Mesenchymal stem cell (in vitro differentiated cells and primary cell): ENCODE measurements at regions not wholly inside any gene's neighbourhood (a gene's known extent, or its start where the extent isn't known, plus 50 kb on each side); places are given as distances from the start of the nearest gene placed in this dataset.

ENCODE experiments used
- DNase-seq: peaks from one replicate; pipeline ENCODE4 v3.0.0-alpha.2; 2013
- H2AFZ ChIP-seq: one replicate; pipeline ENCODE4 v1.6.1; 2013; ENCODE audit warnings: low read depth, mild to moderate bottlenecking, control low read depth, inconsistent platforms, low read length, moderate library complexity
- H2AK5ac ChIP-seq: 2 replicates; pipeline ENCODE4 v1.6.1; 2013; ENCODE audit warnings: low read length, moderate library complexity, mild to moderate bottlenecking, inconsistent platforms; ENCODE audit not compliant: severe bottlenecking
- H2BK120ac ChIP-seq: one replicate; pipeline ENCODE4 v1.6.1; 2013; ENCODE audit warnings: low read depth, mild to moderate bottlenecking, inconsistent platforms, low read length, moderate library complexity
- H2BK12ac ChIP-seq, 2 experiments: one replicate each; pipeline ENCODE4 v1.6.1; 2013; ENCODE audit warnings: inconsistent platforms in 2 of 2, low read length in 2 of 2, mild to moderate bottlenecking in 2 of 2, moderate library complexity in 2 of 2, control low read depth in 1 of 2
- H2BK15ac ChIP-seq: one replicate; pipeline ENCODE4 v1.6.1; 2013; ENCODE audit warnings: mild to moderate bottlenecking, low read depth, inconsistent platforms; ENCODE audit not compliant: poor library complexity, severe bottlenecking
- H2BK5ac ChIP-seq: 2 replicates; pipeline ENCODE4 v1.6.1; 2013; ENCODE audit warnings: low read depth, mild to moderate bottlenecking, low read length, control low read depth, inconsistent platforms; ENCODE audit not compliant: poor library complexity, severe bottlenecking
- H3K14ac ChIP-seq, 2 experiments: one replicate each; pipeline ENCODE4 v1.6.1; 2013; ENCODE audit warnings: inconsistent platforms in 2 of 2, low read length in 2 of 2, control low read depth in 1 of 2, mild to moderate bottlenecking in 1 of 2, moderate library complexity in 1 of 2
- H3K18ac ChIP-seq, 2 experiments: one replicate each; pipeline ENCODE4 v1.6.1; 2013; ENCODE audit warnings: inconsistent platforms in 2 of 2, low read length in 2 of 2, control low read depth in 1 of 2, low read depth in 1 of 2, mild to moderate bottlenecking in 1 of 2
- H3K23ac ChIP-seq, 2 experiments: one replicate each; pipeline ENCODE4 v1.6.1; 2013; ENCODE audit warnings: inconsistent platforms in 2 of 2, low read length in 2 of 2, mild to moderate bottlenecking in 2 of 2, moderate library complexity in 2 of 2, control low read depth in 1 of 2
- H3K27ac ChIP-seq: 2 replicates; pipeline ENCODE4 v1.5.1; 2013; ENCODE audit warnings: mild to moderate bottlenecking, moderate library complexity, low read length, control low read depth, inconsistent platforms; ENCODE audit not compliant: poor library complexity, severe bottlenecking
- H3K27me3 ChIP-seq, 2 experiments: 2 replicates each; pipeline versions ENCODE4 v1.6.1 to v1.7.0; 2013; ENCODE audit warnings: low read length in 2 of 2, mild to moderate bottlenecking in 2 of 2, moderate library complexity in 2 of 2, control low read depth in 1 of 2, inconsistent platforms in 1 of 2; ENCODE audit not compliant: control insufficient read depth in 1 of 2, insufficient read depth in 1 of 2
- H3K36me3 ChIP-seq, 2 experiments: 2 replicates each; pipeline versions ENCODE4 v1.6.1 to v1.7.0; 2013; ENCODE audit warnings: low read length in 2 of 2, control low read depth in 1 of 2, inconsistent platforms in 1 of 2, low read depth in 1 of 2, mild to moderate bottlenecking in 1 of 2; ENCODE audit not compliant: insufficient read depth in 2 of 2, control insufficient read depth in 1 of 2
- H3K4ac ChIP-seq, 2 experiments: one replicate each; pipeline ENCODE4 v1.6.1; 2013; ENCODE audit warnings: inconsistent platforms in 2 of 2, low read length in 2 of 2, mild to moderate bottlenecking in 2 of 2, moderate library complexity in 2 of 2, control low read depth in 1 of 2, low read depth in 1 of 2
- H3K4me1 ChIP-seq: 2 replicates; pipeline ENCODE4 v1.6.1; 2013; ENCODE audit warnings: low read depth, low read length, control low read depth; ENCODE audit not compliant: control insufficient read depth, insufficient read depth
- H3K4me2 ChIP-seq: 2 replicates; pipeline ENCODE4 v1.6.1; 2013; ENCODE audit warnings: low read length, mild to moderate bottlenecking, inconsistent platforms; ENCODE audit not compliant: poor library complexity, severe bottlenecking
- H3K4me3 ChIP-seq, 2 experiments: 2 replicates each; pipeline versions ENCODE4 v1.5.1 to v1.7.0; 2013; ENCODE audit warnings: low read length in 2 of 2, mild to moderate bottlenecking in 2 of 2, control low read depth in 1 of 2, low read depth in 1 of 2; ENCODE audit not compliant: insufficient read depth in 1 of 2
- H3K79me1 ChIP-seq: replicated peaks from 2 replicates; pipeline ENCODE4 v1.6.1; 2013; ENCODE audit warnings: mild to moderate bottlenecking, control low read depth, low read length, inconsistent platforms; ENCODE audit not compliant: poor library complexity, severe bottlenecking
- H3K9ac ChIP-seq: 2 replicates; pipeline ENCODE4 v1.7.0; 2013; ENCODE audit warnings: mild to moderate bottlenecking, low read length, moderate library complexity
- H3K9me3 ChIP-seq: 2 replicates; pipeline ENCODE4 v1.7.0; 2013; ENCODE audit warnings: mild to moderate bottlenecking, low read length; ENCODE audit not compliant: control insufficient read depth
- H4K8ac ChIP-seq: one replicate; pipeline ENCODE4 v1.6.1; 2013; ENCODE audit warnings: inconsistent platforms, mild to moderate bottlenecking, low read length, moderate library complexity
- H4K91ac ChIP-seq: one replicate; pipeline ENCODE4 v1.6.1; 2013; ENCODE audit warnings: mild to moderate bottlenecking, low read length, inconsistent platforms
- WGBS: methylation state at CpG from one replicate; pipeline ENCODE4 v1.1.7; 2013; ENCODE audit warnings: mixed read lengths; 5-methylcytosine and 5-hydroxymethylcytosine counted together

DNA sequence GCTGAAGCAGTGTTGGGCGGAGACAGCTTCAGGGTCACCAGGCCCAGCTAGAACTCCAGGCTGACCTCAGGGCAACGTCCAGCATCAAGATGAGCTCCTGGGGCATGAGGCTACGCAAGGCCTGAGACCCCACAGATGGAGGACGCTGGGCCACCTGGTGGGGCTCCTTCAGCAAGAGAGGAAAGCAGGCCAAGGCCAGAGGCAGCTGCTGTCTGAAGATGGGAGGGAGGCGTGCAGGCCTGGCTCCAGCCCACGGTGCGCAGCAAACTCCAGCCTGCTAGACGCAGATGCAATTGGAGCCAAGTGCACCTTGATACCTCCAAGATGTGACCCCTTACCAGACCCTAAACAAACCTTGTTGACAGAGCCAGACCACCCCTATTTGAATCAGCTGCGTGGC, 220.9 kb upstream of the RREB1 start:
- no peaks in the 10 kb centered on the region for H3K79me1 ChIP-seq
- H4K8ac ChIP-seq, result peak overlapping the region; percentile 5
- DNase-seq, result no peak
- no peaks in the 10 kb centered on the region for H3K36me3 ChIP-seq
- peaks cover 2% of the 10 kb centered on the region for H3K4me1 ChIP-seq
- H3K4ac ChIP-seq, result no peak overlapping the region
- no peak overlapping the region for H3K9ac ChIP-seq
- no peak overlapping the region for H2BK120ac ChIP-seq
- 90% methylated on average over 9 of the region's 9 CpGs for WGBS
- H3K9me3 ChIP-seq, result no peaks in the 10 kb centered on the region
- no peak overlapping the region for H4K91ac ChIP-seq
- peak overlapping the region in 1 of 2 experiments; percentile 67 for H2BK12ac ChIP-seq
- H3K27ac ChIP-seq, result no peak overlapping the region
- H2BK15ac ChIP-seq, result no peak overlapping the region
- no peak overlapping the region for H2BK5ac ChIP-seq
- no peak overlapping the region for H3K4me3 ChIP-seq
- no peak overlapping the region for H3K23ac ChIP-seq
- peaks cover 0 to 2% of the 10 kb centered on the region in 2 experiments for H3K27me3 ChIP-seq
- no peak overlapping the region for H2AFZ ChIP-seq
- no peak overlapping the region for H3K4me2 ChIP-seq
- peak overlapping the region in 1 of 2 experiments; percentile 92 for H3K14ac ChIP-seq
- peak overlapping the region in 1 of 2 experiments; percentile 46 for H3K18ac ChIP-seq
- no peak overlapping the region for H2AK5ac ChIP-seq

DNA sequence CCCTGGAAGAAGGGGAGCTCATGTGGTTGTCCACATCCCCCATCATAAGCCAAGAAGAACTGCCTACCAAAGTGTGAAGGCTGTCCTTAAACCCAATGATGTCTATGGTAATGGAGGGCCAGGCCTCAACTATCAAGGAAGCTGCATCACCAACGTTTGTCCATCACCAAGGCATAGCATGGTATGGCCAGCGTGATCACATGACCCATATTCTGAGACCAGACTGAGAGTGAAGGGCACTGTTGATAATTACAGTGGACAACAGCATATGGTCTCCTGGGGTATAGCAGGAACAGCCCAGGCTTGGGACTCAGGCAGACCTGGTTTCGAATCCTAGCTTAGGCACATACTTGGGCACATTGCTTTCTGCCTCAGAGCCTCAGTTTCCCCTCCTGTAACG, 218.2 kb upstream of the RREB1 start:
- no peak overlapping the region for H3K27ac ChIP-seq
- H3K14ac ChIP-seq, result no peak overlapping the region
- no peak overlapping the region for H3K23ac ChIP-seq
- H2BK15ac ChIP-seq, result no peak overlapping the region
- H3K4me1 ChIP-seq, result peaks cover 2% of the 10 kb centered on the region
- no peaks in the 10 kb centered on the region for H3K9me3 ChIP-seq
- no peak overlapping the region for H3K4me2 ChIP-seq
- H2AK5ac ChIP-seq, result no peak overlapping the region
- no peak overlapping the region for H2BK12ac ChIP-seq
- no peak overlapping the region for H2BK5ac ChIP-seq
- no peak overlapping the region for H2AFZ ChIP-seq
- H3K18ac ChIP-seq, result peak overlapping the region in 1 of 2 experiments; percentile 37
- no peaks in the 10 kb centered on the region for H3K79me1 ChIP-seq
- DNase-seq, result no peak
- H3K36me3 ChIP-seq, result no peaks in the 10 kb centered on the region
- peak overlapping the region; percentile 23 for H4K91ac ChIP-seq
- H4K8ac ChIP-seq, result no peak overlapping the region
- no peak overlapping the region for H3K9ac ChIP-seq
- no peak overlapping the region for H2BK120ac ChIP-seq
- H3K4ac ChIP-seq, result no peak overlapping the region
- 95% methylated on average over 4 of the region's 4 CpGs for WGBS
- H3K27me3 ChIP-seq, result peaks cover 4 to 8% of the 10 kb centered on the region in 2 experiments
- no peak overlapping the region for H3K4me3 ChIP-seq

DNA sequence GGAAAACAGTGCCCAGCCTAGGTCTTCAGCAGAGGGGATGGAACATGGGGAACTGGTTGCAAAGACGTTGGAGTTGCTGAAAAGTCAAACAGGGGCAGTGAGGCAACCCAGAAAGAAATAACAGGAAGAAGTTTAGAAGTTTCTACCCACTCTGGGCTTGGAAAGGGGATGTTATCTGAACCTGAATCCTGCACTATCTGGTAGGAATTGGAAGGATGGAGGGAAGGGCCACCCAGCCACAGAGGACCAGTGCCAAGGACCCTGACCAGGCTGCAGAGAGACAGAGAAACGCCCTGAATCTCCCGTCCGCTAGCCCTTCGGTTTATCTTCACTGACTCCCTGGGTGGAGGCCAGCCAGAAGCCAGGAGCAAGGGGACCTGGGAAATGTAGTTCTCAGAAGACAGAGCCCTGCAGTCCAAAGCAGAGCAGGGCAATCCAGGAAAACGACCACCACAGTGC, 217.3 kb upstream of the RREB1 start:
- Histone ChIP-seq H3K4me1 (peaks cover 2% of the 10 kb centered on the region), H2AFZ (peak overlapping the region; percentile 32), H2AK5ac (no peak overlapping the region), H2BK120ac (no peak overlapping the region), H2BK12ac (peak overlapping the region in 1 of 2 experiments; percentile 10), H4K8ac (peak overlapping the region; percentile 59), H4K91ac (no peak overlapping the region), H3K9me3 (no peaks in the 10 kb centered on the region), H3K14ac (no peak overlapping the region), H3K18ac (no peak overlapping the region), H2BK5ac (no peak overlapping the region), H3K4me2 (no peak overlapping the region), H3K4me3 (peak overlapping the region in 1 of 2 experiments; percentile 54), H3K4ac (no peak overlapping the region), H3K79me1 (no peaks in the 10 kb centered on the region), H3K23ac (no peak overlapping the region), H3K27me3 (peaks cover 4 to 8% of the 10 kb centered on the region in 2 experiments), H3K27ac (no peak overlapping the region), H3K36me3 (no peaks in the 10 kb centered on the region), H3K9ac (peak overlapping the region; percentile 52), H2BK15ac (no peak overlapping the region)
- DNase-seq, result peak; percentile 25
- 23% methylated on average over 6 of the region's 6 CpGs for WGBS

DNA sequence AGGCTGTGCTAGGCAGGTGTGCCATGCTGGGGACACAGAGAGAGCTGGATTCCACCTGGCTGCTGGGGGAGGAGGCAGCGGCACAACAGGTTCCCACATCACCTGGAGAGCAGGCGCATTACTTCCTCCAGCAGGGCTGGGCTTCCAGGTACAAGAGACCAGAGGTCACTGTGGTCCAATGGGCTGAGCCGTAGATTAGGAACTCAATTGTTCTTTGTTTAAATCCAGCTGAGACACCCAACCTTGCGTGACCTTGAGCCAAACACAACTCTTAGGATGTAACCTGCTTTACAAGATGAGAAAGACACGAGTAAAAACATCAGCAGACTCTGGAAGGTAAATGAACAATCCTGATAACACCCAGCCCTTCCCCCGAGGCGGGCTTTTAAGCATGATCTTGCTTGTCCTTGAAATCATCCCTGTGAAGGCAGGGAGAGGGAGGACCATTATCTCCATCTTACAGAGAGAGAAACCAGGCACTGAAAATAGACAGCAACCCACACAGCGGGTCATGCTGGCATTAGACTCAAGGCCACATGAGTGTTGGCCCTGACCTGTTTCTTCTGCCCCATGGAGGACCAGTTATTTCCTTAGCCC, 216.5 kb upstream of the RREB1 start:
- Histone ChIP-seq H2BK5ac (no peak overlapping the region), H3K18ac (no peak overlapping the region), H3K14ac (no peak overlapping the region), H3K79me1 (no peaks in the 10 kb centered on the region), H3K27me3 (peaks cover 4 to 8% of the 10 kb centered on the region in 2 experiments), H2AK5ac (no peak overlapping the region), H3K4me2 (no peak overlapping the region), H3K4me1 (peaks cover 2% of the 10 kb centered on the region), H3K9me3 (no peaks in the 10 kb centered on the region), H3K23ac (no peak overlapping the region), H2BK12ac (no peak overlapping the region), H3K9ac (no peak overlapping the region), H3K36me3 (no peaks in the 10 kb centered on the region), H2BK15ac (no peak overlapping the region), H2BK120ac (no peak overlapping the region), H3K27ac (no peak overlapping the region), H4K91ac (no peak overlapping the region), H3K4ac (no peak overlapping the region), H4K8ac (no peak overlapping the region), H3K4me3 (no peak overlapping the region), H2AFZ (no peak overlapping the region)
- DNase-seq, result no peak
- WGBS, result 83% methylated on average over 8 of the region's 8 CpGs
